CD4-positive, alpha-beta T cell treated with Interleukin-10 for 1 hour (primary cell): ENCODE measurements at regions not wholly inside any gene's neighbourhood (a gene's known extent, or its start where the extent isn't known, plus 50 kb on each side); places are given as distances from the start of the nearest gene placed in this dataset.
"Not testable (repeated sequence)": the region's sequence is repeated elsewhere in the genome, so short reads cannot be mapped to it uniquely, and the experiment has no call there.

Experiments used
- DNase-seq: peaks from one replicate; pipeline ENCODE4 v3.0.0-alpha.2; 2020

GRCh38 chr2:106004851-106005250, 189.2 kb downstream of the UXS1 start:
- DNase-seq = no peak

DNA sequence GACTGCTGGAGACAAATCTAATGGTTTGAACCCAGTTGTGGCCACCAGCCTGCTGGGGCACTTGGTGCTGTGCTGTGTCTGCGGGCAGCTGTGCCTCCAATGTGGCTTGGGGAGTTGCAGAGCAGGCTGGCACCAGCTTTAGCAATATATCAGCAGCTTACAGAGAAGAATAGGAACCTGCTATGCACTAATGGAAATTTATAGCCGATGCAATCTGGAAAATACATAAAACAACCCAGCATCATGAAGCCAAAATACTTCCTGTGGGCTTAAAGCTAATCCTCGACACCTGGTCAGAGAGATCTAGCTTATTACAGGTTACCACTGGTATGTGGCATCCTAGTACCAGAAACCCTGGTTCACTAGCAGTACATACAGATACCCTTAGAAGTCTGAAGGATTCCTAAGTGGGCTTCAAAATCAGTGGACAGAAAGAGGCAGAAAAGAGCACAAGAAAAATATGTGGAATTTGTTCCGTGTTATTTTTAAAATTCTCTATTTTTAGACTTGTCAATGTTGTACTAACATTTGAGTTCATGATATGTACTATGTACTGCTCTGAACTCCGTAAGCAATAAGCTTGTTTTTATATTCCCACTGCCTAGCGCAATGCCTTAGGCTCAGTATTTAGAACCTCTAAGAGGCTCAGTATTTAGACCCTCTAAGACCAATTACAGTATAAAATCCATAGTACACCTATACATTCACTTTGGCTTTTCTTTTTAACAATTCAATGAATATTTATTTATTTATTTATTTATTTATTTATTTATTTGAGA, 194.7 kb downstream of the UXS1 start:
- DNase-seq = no peak

- no peak for DNase-seq
These were observed 196.4 kb downstream of the UXS1 start for GRCh38 chr2:105997711-105998110.

DNA sequence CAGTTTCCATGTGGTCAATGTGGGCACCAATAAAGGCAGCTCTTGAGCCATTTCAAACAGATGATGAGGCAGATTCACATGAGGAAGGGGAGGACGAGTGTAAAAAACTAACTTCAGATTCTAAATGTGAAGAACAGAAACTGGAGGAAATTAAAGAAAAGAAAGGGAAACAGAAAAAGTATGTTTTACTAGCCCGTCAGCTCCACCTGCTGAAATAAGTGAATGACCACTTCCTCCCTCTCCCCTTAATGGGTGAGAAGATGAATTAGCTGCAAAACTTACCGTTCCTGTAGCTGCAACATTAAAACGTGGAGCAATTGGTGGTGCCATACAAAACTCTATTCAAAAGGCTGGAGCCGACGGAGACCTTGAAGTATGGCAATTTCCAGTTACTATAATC, 203.5 kb downstream of the UXS1 start:
- DNase-seq = no peak

DNA sequence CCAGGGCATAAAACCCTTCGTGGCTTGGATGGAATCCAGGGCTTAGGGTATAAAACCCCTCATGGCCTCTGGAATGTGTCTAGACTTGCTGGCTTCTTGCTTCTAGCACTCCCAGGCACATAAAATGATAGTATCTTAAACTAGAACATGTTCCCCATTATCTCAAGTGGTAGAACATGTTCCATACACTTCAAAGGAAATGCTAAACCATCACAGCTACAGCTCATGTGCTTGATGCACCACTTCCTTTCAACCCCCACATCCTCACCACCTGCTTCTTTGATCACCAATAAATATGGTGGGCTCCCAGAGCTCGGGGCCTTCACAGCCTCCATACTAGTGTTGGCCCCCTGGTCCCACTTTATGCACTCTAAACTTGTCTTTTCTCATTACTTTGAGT, 204.3 kb downstream of the UXS1 start:
- not testable (repeated sequence) for DNase-seq

- no peak for DNase-seq
These were observed 205.0 kb downstream of the UXS1 start for GRCh38 chr2:105989070-105989469.

GRCh38 chr2:105977807-105978206, 216.3 kb downstream of the UXS1 start:
- DNase-seq = no peak

GRCh38 chr2:105977212-105977611, 216.9 kb downstream of the UXS1 start:
- no peak for DNase-seq

DNA sequence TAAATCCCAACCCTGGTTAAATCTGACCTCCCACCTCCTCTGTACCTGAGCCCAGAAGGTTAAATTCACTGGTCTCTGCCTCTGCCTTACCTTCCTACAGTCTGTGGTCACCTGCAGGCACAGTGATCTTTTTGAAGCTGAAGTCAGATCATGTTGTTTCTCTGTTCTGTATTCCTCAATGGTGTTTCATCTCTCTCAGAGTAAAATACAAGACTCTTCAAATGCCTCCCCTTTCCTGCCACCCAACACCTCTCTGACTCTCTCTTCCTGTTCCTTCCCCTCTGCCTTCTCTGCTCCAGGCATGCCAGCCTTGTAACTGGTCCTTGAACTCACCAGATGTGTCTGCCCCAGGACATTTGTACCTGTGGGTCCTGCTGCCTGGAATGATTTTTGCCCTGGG, 219.3 kb downstream of the UXS1 start:
- no peak for DNase-seq

- DNase-seq = no peak
These were observed 221.2 kb downstream of the UXS1 start for GRCh38 chr2:105972927-105973326.

DNA sequence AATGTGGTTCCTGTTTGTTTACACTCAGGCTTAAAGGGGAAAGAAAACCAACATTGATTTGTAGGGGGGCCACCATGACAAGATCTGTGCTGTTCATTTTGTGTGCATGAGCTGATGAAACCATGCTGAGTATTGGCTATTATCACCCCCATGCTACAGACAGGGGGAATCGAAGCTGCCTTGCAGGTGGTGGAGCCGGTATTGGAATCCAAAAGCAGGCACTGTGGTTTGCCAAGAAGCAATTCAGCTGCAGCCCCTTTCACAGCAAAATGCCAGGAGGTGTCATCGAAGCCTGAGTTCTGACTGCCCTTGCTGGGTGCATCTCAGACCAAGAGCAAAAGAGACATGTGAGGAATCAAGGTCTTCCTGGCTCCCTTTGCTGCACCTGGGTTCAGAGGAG, 221.9 kb downstream of the UXS1 start:
- no peak for DNase-seq

DNA sequence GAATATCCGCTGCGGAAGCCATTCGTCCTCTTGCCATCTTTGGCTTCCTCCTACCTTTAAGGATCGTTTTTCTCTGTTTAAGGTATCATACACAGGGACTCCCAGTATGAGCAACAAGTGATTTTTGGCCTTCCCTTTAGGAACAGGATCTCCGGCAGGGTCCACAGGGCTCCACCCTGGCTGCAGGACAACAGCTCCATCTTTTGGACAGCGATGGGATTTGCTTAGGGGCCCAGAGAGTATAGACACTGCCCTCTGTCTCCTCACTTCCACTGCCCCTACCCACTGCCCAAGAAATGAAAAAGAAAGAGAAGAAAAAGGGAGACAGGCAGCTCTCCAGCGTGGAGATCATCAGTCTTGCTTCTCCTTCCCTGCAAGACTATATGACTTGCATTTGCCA, 224.5 kb downstream of the UXS1 start:
- no peak for DNase-seq

- DNase-seq = no peak
These were observed 217.5 kb downstream of the NCK2 start for GRCh38 chr2:105962221-105962620.

DNA sequence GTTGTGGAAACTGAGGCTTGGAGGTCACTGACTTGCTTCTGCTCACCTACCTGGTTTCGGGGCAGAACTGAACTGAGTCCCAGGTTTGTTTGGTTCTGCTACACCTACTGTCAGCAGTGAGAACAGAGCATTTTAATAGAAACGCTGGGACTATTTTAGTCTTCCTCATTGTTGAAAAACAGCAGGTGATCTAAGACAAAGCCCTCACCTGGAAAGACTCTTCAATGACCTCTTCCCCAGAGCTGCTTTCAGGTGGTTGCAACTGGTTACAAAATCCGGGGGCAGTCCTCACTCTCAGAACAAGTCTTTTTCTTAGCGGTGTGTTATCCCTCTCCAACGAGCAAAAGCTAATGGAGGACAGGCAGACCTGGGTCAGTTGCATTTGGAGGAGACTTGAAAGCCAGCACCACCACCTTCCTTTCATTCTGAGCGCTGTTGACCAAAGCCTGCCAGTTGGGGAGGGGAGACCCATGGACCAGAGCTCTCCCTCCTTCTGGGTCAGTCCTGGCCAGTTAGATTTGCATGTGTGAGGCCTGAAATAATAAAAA, 217.0 kb downstream of the NCK2 start:
- DNase-seq = no peak

DNA sequence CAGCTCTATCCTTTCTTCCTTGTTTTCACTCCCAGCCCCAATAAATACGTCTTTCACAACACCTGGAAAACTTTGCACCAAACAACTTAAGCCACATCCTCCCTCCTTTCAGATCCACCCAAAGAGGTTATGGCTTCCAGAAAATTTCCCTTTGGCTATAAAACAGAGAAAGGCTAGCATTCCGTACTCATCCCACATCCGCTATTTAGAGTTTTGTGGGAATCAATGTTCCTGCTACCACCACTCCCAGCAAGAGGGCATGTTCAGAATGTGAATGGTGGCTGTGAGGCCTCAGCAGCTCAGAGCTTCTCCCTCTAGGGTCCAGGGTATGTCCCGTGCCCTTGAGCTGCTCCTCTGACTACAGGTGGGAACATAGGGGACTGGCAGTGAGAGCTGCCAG, 214.6 kb downstream of the NCK2 start:
- no peak for DNase-seq

- no peak for DNase-seq
These were observed 210.2 kb downstream of the NCK2 start for GRCh38 chr2:105954891-105955290.

DNA sequence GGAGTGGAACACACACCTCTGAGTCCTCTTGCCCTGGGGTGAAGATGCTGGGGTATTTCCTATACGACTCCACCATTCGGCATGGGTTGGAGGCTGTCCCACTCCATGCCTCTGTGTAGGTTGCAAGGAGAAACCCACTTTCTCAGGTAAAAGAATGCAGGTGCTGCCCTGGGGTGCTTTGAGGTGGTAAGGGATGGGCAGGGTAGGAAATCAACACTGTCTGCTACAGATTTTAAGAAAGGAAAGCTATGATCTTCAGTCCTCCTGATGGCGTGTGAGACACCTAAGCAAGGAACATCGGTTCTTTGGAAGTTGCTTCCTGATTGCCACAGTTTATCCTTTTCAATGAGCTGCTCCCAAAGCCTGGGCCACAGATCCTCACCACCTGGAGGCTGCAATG, 209.2 kb downstream of the NCK2 start:
- no peak for DNase-seq

GRCh38 chr2:105952131-105952530, 207.4 kb downstream of the NCK2 start:
- no peak for DNase-seq

- DNase-seq = no peak
These were observed 206.6 kb downstream of the NCK2 start for GRCh38 chr2:105951384-105951694.

DNA sequence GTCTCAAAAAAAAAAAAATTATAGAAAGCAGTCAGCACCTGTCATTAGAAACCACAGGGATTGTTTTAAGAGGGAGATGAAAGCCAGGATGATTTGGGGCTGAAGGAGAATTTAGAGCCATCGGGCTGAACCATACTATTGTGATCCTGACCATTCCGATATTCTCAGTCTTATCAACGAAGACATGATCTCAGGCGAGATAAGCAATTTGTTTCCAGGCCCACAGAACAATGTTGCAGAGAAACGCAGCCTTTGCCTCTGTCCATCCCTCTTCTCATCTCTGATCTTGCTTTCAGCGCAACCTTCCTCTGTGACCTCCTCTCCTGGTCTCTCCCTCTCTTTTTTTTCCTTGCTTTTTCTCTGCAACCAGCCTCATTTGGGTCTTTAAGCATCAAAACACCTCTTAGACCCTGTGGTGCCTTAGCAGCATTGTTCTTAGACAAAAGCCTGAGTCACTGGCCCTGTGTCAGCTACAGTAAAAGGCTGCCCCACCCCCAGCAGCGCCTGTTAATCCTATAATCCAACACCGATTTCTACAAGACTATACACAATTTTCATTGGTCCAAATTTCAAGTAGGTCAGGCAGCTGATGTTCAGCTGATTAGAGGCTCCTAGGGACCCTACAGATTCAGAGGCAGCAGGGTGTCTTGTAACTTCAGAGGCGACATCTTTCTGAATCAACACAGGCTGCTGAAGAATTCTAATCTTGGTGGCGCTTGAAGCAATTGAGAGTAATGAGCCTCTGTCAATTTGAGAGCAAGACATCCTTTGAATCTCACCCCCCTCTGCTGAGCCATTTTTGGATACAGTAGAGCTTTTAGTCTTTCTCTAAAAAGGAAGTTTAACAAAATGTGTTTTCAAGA, 206.0 kb downstream of the NCK2 start:
- no peak for DNase-seq

GRCh38 chr2:105943977-105944376, 199.3 kb downstream of the NCK2 start:
- DNase-seq = no peak
